Activated naive CD4-positive, alpha-beta T cell treated with anti-CD3 and anti-CD28 coated beads for 36 hours (primary cell): ENCODE measurements at regions not wholly inside any gene's neighbourhood (a gene's known extent, or its start where the extent isn't known, plus 50 kb on each side); places are given as distances from the start of the nearest gene placed in this dataset.

Source experiments
- CTCF ChIA-PET: fragments of 350-600 bp; sonication (Branson Sonifier 250); formaldehyde crosslinking; loops from one replicate; lab custom pipeline; 2021; ENCODE audit warnings: antibody characterized with exemption; lab: Charles Lee
- DNase-seq: peaks from one replicate; pipeline ENCODE4 v3.0.0-alpha.2; 2020
- H3K27ac Mint-ChIP-seq: one replicate; pipeline ENCODE4 v1.8.0; 2021; ENCODE audit warnings: mild to moderate bottlenecking, mixed read lengths
- H3K27me3 Mint-ChIP-seq: one replicate; pipeline ENCODE4 v1.8.0; 2021; ENCODE audit warnings: low read depth, mixed read lengths
- H3K36me3 Mint-ChIP-seq: one replicate; pipeline ENCODE4 v1.8.0; 2021; ENCODE audit warnings: low read depth, mixed read lengths
- H3K4me1 Mint-ChIP-seq: one replicate; pipeline ENCODE4 v1.8.0; 2021; ENCODE audit warnings: low read depth, mixed read lengths
- H3K4me3 Mint-ChIP-seq: one replicate; pipeline ENCODE4 v1.8.0; 2021; ENCODE audit warnings: mild to moderate bottlenecking, moderate library complexity, mixed read lengths
- H3K9me3 Mint-ChIP-seq: one replicate; pipeline ENCODE4 v1.8.0; 2021; ENCODE audit warnings: mixed read lengths
- intact Hi-C: fragments of 100-400 bp; cut with micrococcal nuclease; formaldehyde crosslinking; loops from one replicate; pipeline ENCODE4 v1.15.1; 2023

DNA sequence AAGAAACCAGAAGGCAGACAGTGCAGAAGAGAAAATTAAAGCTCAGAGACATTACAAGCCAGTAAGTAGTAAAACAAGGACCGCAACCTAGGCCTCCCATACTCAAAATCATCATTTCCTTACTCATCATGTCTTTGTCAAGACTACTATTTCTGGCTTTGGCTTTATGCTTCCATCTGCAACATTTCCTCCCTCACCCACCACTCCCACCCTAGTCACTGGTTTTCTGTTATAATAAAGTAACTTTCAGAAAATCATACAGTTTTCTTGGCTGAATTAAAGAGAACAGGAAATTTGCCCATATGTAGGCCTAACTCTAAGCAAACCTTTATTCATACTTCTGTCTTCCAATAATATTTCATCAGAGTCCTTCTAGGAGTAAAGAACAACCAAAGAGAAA lies 247.6 kb upstream of the RORA start:
- Mint-ChIP-seq H3K36me3 (no peaks in the 10 kb centered on the region), H3K27me3 (peaks cover 25% of the 10 kb centered on the region), H3K27ac (no peak overlapping the region), H3K4me3 (no peak overlapping the region), H3K4me1 (no peaks in the 10 kb centered on the region), H3K9me3 (no peaks in the 10 kb centered on the region)
- CTCF ChIA-PET: no interaction called here
- DNase-seq: no peak
- intact Hi-C loops: no loop called here

DNA sequence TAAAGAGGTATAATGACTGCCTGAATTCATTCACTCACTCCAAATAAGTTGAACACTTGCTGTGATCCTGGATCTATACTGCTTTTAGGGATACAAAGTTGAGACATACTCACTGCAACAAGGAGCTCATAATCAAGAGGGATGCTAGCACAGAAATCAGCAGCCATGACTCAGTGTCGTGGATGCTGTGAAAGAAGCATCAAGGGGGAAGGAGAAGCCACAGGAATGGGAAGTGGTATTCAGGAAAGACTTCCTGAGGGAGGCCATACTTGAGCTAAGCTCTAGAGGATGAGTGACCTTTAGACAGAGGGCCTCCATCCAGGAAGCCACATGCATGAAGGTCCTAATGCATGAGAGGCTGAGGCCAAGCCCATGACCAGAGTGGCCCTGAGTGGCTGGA lies 245.7 kb upstream of the RORA start:
- CTCF ChIA-PET: no interaction called here
- Mint-ChIP-seq H3K9me3 (no peaks in the 10 kb centered on the region), H3K4me1 (no peaks in the 10 kb centered on the region), H3K36me3 (no peaks in the 10 kb centered on the region), H3K4me3 (no peak overlapping the region), H3K27ac (no peak overlapping the region), H3K27me3 (peaks cover 21% of the 10 kb centered on the region)
- DNase-seq: no peak
- intact Hi-C loops: no loop called here

- Mint-ChIP-seq H3K27me3 (peaks cover 7% of the 10 kb centered on the region), H3K4me1 (no peaks in the 10 kb centered on the region), H3K9me3 (no peaks in the 10 kb centered on the region), H3K27ac (no peak overlapping the region), H3K36me3 (no peaks in the 10 kb centered on the region), H3K4me3 (no peak overlapping the region)
- no peak for DNase-seq
- CTCF ChIA-PET: no interaction called here
- intact Hi-C loops: no loop called here
Measured at GRCh38 chr15:61467823-61468222, 238.7 kb upstream of the RORA start.

DNA sequence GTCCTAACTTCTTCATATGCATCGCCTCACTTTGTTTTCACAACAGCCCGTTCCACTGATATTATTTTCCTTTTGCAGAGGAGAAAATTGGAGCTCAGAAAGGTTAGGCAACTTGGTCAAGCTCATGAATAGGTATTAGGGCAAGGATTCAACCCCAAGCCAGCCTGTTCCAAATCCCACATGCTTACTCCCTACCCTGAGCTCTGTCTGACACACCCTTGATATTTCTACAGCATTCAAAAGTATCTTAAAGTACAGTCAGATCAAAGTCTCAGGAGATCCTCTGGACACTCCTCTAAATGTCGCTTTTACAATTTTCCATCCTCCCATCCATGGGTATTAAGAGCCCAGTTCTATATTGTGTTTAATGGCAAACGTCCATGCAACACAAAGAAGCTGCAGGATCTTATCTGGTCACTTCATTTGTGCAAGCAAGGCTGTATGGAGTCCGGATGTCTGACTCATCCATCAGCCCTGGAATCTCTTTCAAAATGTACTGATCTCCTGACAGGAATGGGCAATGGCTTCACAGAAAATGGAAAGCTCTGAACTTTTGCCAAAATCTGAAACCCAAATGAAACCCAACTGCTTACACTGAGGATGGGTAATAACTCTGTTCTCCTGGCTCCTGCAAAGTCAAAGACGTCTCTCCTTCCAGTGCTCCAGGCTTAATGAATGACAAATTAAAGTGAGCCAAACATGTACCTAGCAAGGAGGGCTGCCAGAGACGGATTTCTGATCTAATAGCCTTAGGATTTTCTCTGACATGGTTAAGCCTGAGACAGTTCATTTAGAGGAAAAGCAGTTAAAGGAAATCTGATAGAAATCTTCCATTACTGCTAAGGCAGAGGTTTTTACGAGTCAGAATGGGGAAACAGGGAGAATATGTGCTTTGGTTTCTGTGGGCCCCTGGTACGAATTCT lies 230.9 kb upstream of the RORA start:
- intact Hi-C loops: no loop called here
- CTCF ChIA-PET: interaction anchor here (0.5 kb wide), 1 partner anchor 991 kb away, joined by 5 read pairs; no protein-coding TSS in a partner anchor
- Mint-ChIP-seq H3K27ac (no peak overlapping the region), H3K4me3 (no peak overlapping the region), H3K36me3 (no peaks in the 10 kb centered on the region), H3K9me3 (no peaks in the 10 kb centered on the region), H3K4me1 (no peaks in the 10 kb centered on the region), H3K27me3 (peaks cover 26% of the 10 kb centered on the region)
- DNase-seq: no peak

- H3K36me3 Mint-ChIP-seq: no peaks in the 10 kb centered on the region
- CTCF ChIA-PET: interaction anchor here (0.6 kb wide), 1 partner anchor 290 kb away, joined by 3 read pairs; no protein-coding TSS in a partner anchor
- H3K4me1 Mint-ChIP-seq: no peaks in the 10 kb centered on the region
- no peak overlapping the region for H3K4me3 Mint-ChIP-seq
- intact Hi-C loops: no loop called here
- H3K9me3 Mint-ChIP-seq: no peaks in the 10 kb centered on the region
- peaks cover 39% of the 10 kb centered on the region for H3K27me3 Mint-ChIP-seq
- H3K27ac Mint-ChIP-seq: no peak overlapping the region
- DNase-seq: no peak
Measured at GRCh38 chr15:61457050-61457733, 228.1 kb upstream of the RORA start.

DNA sequence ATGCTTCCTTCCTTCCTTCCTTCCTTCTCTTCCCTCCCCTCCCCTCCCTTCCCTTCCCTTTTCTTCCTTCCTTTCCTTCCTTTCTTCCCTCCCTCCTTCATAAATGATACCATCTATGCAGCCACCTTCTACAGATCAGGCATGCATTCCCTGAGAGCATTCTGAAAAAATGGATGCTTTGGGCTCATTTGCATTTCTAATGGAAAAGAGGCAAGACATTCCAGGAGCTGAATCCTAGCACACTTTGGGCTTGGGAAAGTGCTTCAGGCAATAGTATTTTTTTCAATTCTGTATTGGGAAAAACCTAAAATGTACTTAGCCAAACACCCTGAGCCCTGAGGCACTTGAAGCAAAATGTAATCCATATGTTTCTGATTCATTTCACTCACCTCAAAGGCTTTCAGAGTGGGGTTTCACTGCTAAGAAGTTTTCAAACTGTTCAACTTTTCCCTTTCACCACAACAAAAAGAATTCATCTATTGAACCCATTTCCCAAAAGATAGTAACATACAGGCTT lies 220.1 kb upstream of the RORA start:
- Mint-ChIP-seq H3K27ac (no peak overlapping the region), H3K27me3 (peaks cover 21% of the 10 kb centered on the region), H3K4me1 (no peaks in the 10 kb centered on the region), H3K9me3 (no peaks in the 10 kb centered on the region), H3K4me3 (no peak overlapping the region), H3K36me3 (no peaks in the 10 kb centered on the region)
- DNase-seq: no peak
- CTCF ChIA-PET: no interaction called here
- intact Hi-C loops: no loop called here

- intact Hi-C loops: no loop called here
- DNase-seq: no peak
- peaks cover 21% of the 10 kb centered on the region for H3K27me3 Mint-ChIP-seq
- H3K4me1 Mint-ChIP-seq: no peaks in the 10 kb centered on the region
- CTCF ChIA-PET: no interaction called here
- no peaks in the 10 kb centered on the region for H3K36me3 Mint-ChIP-seq
- no peaks in the 10 kb centered on the region for H3K9me3 Mint-ChIP-seq
- H3K27ac Mint-ChIP-seq: no peak overlapping the region
- H3K4me3 Mint-ChIP-seq: no peak overlapping the region
Measured at GRCh38 chr15:61447981-61448380, 218.9 kb upstream of the RORA start.

DNA sequence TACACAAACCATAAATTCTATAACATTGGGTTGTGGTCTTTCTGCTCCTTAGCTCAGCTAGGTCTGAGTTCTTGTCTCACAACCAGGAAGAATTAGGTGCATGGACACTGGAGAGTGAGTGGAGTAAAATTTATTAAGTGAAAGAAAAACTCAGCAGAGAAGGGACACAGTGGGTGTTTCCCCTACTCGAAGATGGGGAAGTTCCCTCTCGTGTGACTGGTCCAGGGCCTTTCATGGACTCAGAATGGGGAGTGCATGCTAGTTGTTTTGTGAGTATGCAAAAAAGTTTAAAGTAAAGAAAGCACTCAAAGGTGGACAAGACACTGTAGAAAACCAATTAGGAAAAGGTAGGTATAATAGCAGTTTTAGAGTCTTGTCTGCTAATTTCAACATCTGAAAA lies 215.5 kb upstream of the RORA start:
- no peak overlapping the region for H3K27ac Mint-ChIP-seq
- H3K4me3 Mint-ChIP-seq: no peak overlapping the region
- no peaks in the 10 kb centered on the region for H3K4me1 Mint-ChIP-seq
- CTCF ChIA-PET: no interaction called here
- peak; percentile 6 for DNase-seq
- no peaks in the 10 kb centered on the region for H3K9me3 Mint-ChIP-seq
- no peaks in the 10 kb centered on the region for H3K36me3 Mint-ChIP-seq
- H3K27me3 Mint-ChIP-seq: peaks cover 19% of the 10 kb centered on the region
- intact Hi-C loops: no loop called here

DNA sequence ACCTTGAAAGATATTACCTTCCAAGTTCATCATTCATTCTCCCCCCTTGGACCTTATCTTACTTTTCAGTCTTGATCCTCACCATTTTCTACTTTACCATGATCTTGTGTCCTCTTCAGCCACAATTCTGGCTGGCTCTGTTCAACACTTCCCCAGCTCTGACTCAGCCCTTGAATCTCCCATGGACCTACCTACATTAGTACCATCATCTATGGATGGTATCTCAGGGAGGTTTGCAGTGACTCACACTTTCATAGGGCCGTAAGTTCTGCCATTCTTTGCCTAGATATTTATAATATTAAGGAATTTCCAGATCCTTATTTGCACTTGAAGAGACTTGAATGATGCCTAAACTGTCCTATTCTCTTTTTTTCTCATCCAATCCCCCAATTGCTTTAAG lies 213.7 kb upstream of the RORA start:
- Mint-ChIP-seq H3K27ac (no peak overlapping the region), H3K4me1 (no peaks in the 10 kb centered on the region), H3K27me3 (peaks cover 17% of the 10 kb centered on the region), H3K9me3 (no peaks in the 10 kb centered on the region), H3K4me3 (no peak overlapping the region), H3K36me3 (no peaks in the 10 kb centered on the region)
- intact Hi-C loops: no loop called here
- CTCF ChIA-PET: no interaction called here
- DNase-seq: no peak

GRCh38 chr15:61441891-61442290 lies 212.8 kb upstream of the RORA start:
- H3K27ac Mint-ChIP-seq: no peak overlapping the region
- no peaks in the 10 kb centered on the region for H3K9me3 Mint-ChIP-seq
- CTCF ChIA-PET: no interaction called here

DNA sequence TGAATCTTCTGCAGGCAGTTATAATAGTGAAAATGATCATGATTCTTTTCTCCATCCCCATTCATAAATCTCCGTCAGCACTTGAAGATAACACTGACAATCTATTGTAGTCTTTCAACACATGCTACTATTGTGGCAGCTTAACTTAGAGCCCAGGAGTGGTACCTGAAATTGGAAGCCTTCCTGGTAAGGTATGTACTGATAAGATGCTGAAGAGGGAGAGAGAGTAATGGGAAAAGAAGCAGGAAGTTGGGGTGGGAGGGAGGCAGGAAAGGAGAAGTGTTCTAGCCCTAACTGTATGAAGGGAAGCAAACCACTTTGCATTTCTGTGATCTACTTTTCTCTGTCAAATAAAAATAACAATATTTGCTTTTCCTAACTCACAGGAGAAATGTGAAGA lies 197.4 kb upstream of the RORA start:
- Mint-ChIP-seq H3K36me3 (no peaks in the 10 kb centered on the region), H3K27ac (no peak overlapping the region), H3K27me3 (peaks cover 5% of the 10 kb centered on the region), H3K4me1 (no peaks in the 10 kb centered on the region), H3K4me3 (no peak overlapping the region), H3K9me3 (no peaks in the 10 kb centered on the region)
- CTCF ChIA-PET: no interaction called here
- no peak for DNase-seq
- intact Hi-C loops: no loop called here

More at GRCh38 chr15:61441891-61442290, 212.8 kb upstream of the RORA start:
- Mint-ChIP-seq H3K4me3 (no peak overlapping the region), H3K36me3 (no peaks in the 10 kb centered on the region), H3K4me1 (no peaks in the 10 kb centered on the region), H3K27me3 (peaks cover 15% of the 10 kb centered on the region)
- intact Hi-C loops: no loop called here
- no peak for DNase-seq

- H3K9me3 Mint-ChIP-seq: no peaks in the 10 kb centered on the region
- H3K4me1 Mint-ChIP-seq: no peaks in the 10 kb centered on the region
- no peaks in the 10 kb centered on the region for H3K36me3 Mint-ChIP-seq
- CTCF ChIA-PET: no interaction called here
- intact Hi-C loops: no loop called here
- peaks cover 5% of the 10 kb centered on the region for H3K27me3 Mint-ChIP-seq
- no peak for DNase-seq
- no peak overlapping the region for H3K4me3 Mint-ChIP-seq
- H3K27ac Mint-ChIP-seq: no peak overlapping the region
Measured at GRCh38 chr15:61425934-61426333, 196.8 kb upstream of the RORA start.
